ENCODE measurements at regions not wholly inside any gene's neighbourhood (a gene's known extent, or its start where the extent isn't known, plus 50 kb on each side); places are given as distances from the start of the nearest gene placed in this dataset.
"Not testable (repeated sequence)": the region's sequence is repeated elsewhere in the genome, so short reads cannot be mapped to it uniquely, and the experiment has no call there.

DNA sequence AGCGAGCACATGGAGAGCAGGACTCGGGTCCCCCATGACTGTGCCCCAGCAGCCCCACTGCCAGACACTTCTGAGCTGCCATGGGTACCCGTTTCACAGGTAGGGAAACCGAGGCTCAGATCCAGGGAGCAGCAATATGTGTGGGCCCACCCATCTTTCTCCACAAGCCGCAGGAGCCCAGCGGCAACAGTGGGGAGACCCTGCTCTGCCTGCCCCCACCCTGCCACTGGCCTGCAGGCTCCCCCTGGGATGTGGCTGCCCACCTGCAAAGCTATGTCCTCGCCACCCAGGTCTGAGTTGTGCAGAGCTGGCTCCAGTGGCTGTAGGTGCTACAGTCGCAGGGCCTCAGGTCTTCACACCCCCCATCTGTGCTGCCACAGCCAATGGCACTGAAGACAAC lies 50.6 kb upstream of the C1QTNF9B start:
- no peak for DNase-seq

DNA sequence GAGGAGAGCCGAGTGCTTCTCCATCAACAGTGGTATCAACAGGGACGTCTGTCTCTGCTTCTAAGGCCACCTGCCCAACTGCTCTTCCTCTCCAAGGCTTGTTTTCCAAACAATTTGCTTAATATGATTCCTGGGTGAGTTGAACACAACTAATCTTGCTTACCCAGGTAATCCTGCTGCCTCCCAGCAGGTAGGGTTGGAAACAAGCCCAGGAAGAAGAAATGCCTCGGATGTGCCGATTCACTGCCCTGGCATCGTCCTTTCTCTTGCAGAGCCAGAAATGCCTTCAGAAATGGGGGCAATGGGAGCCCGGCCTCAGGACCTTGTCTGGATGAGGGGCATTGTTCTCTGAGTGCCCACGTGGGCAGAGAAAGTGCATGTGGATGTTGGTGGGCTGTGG lies 51.9 kb upstream of the C1QTNF9B start:
- peak; percentile 27 for DNase-seq

DNA sequence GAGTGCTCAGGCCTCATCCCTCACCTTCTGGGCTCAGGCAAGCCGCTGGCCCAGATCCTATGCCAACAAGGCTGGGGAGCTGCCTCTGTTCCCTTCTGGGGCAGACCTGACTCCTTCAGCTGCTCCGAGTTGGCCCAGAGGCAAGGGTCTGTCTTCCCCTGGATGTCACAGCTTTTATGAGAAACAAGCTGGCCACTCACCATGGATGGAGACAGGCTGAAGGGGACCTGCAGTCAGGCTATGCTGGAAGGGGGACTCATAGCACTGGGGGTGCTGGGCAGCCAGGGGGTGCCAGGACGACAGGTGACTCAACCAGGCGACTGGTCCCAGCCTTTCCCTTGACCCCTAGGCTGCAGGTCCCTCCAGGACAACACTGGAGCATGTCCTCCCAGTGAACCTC lies 52.4 kb upstream of the C1QTNF9B start:
- no peak for DNase-seq

DNA sequence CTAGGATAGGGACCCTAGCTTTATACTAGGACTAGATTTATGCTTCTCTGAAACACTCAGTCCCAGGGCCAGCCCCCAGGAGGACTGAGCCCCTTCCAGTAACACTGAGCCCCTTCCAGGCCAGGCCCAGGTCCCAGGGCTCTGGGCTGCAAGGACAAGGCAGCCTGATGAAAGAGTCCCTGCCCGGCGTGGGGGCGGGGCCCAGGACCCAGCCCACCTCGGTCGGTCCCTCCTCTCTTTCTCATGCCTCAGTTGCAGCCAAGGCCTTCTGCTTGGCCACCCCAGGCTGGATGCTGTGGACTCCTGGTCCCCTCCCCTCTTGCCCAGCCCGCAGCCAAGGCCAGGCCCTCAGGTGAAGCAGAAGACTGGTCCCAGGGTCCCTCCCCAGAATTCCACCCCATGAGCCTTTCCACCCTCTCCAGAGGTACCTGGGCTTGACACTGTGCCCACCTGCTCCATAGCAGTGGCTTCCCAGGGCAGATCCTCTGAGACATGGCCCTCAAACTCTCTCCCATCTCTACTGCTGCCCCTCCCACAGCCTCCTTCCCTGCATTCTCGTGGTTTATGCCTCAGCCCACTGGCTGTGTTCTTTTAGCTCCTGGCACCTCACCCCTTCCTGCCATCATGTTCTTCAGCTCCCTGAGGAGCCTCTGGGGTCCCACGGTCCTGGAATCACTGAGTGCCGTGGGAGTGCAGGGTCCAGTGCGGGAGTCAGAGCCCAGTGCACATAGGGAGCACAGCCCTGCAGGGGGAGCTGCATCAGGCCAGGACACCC lies 53.6 kb upstream of the C1QTNF9B start:
- DNase-seq: no peak

DNA sequence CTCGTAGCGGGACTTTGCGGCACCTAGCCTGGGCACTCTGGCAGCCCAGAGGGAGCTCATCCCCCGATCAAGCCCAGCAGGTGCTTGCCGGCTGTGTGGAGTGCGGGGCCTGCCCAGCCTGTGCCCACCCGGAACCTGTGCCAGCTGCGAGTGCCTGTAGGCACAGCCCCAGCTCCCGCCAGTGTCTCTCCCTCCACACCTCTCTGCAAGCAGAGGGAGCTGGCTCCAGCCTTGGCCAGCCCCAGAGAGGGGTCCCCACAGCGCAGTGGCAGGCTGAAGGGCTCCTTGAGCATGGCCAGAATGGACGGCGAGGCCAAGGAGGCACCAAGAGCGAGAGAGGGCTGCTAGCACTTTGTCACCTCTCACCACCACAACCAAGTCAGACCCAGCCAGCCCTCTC lies 55.5 kb upstream of the C1QTNF9B start:
- DNase-seq: no peak

DNA sequence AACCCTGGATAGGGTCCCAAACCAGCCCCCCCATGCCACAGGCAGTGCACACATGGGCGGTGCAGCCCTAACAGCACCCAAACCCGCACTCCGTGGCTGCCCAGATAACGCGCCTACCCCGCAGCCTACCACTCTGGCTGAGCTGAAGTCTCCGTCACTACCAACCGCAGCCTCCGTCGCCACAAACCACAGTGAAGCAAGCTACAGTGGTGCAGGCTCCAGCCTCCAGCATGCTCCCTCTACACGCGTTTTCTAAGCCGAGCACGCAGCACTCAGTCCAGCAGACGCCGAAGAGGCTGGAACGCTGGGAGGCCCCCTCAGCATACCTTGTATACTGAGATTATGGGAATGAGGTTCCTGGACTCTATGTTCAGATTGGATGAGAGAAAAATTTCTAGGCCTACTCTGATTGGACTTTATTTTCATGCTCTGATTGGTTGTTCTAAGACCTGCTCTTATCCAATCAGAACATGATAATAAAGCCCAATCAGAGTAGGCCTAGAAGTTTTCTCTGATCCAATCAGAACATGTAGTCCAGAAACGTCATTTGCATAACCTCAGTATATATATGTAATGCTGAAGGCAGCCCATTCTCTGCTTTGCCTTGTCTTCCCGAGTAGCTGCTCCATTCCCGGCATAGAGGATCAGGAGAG lies 56.7 kb upstream of the C1QTNF9B start:
- DNase-seq: peak; percentile 61

DNA sequence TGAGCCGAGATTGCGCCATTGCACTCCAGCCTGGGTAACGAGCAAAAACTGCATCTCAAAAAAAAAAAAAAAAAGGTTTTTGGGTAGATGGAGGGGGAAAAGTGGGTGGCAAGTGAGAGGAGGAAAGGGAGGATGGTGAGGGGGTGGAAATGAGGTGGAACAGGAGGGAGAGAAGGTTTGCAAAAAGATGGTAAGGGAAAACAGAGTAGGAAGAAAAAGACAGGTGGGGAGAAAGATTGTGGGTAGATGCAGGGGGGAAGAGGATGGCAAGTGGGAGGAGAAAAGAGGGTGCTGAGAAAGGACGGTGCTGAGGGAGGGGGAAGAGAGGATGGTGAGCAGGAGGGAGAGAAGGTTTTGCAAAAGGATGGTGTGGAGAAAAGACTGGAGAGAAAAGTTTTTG lies 57.8 kb upstream of the C1QTNF9B start:
- no peak for DNase-seq

DNA sequence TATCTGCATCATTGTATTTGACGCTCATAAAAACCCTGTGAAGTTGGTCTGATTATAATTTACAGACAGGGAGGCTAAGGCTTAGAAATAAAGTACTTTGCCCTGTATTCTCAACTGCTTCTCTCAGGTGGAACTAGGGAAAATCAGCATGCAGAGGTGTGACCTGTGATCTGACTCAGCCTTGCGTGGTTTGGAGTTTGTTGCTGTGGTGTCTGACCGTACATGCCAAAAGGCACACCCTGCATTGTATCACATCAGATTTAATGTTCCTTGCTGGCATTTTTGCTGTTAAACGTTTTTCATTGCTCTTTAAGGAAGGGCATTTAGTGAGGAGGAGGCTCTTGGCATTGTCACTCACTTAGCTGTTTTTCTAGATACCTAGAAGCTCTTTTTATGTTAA lies 58.8 kb upstream of the C1QTNF9B start:
- DNase-seq: no peak

DNA sequence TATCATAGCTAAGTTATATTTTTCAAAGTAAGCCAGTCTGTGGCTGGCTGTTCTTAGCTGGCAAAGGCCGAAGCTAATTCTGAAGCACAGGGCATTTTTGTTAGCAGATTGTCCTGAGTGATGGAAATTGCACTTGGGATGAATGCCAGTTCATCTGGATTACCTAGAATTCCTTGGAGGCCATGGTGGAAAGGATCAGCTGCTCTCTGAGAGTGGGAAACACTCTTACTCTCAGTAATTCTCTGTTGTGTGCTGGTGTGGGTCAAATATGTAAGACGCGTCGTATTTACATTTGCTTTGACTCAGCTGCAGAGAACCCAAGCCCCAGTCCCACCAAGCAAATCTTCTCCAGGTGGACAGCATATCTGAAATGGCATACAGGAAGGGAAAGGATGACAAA lies 60.7 kb upstream of the C1QTNF9B start:
- no peak for DNase-seq

DNA sequence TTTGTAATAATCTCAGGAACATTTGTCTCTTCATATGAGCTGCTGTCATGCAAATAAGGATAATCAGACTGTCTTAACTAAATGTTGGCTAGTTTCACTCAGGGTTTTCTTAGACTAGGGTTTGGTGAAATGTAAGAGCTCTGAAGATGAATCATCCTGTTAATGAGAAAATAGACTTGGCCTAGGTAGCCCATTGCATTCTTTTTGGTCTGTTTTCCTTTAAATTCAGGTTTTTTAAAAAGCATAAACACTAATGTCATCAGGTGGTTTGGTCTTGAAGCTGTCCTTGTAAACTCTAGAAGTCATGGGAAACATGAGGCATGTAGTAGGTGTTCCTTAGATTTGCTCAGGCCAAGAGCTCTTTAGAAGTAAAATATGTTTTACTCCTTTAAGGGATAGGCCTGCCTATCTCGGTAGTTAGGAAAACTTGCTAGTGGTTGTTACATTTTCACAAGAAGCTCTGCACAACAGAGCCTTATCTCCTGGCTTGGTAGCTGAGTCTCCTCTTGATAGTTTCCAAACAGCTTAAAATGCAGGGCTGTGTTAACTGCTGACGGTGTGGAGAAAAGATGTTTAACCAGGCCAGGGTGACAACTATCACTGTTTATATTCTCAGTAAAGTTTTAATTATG lies 62.0 kb upstream of the C1QTNF9B start:
- DNase-seq: no peak

DNA sequence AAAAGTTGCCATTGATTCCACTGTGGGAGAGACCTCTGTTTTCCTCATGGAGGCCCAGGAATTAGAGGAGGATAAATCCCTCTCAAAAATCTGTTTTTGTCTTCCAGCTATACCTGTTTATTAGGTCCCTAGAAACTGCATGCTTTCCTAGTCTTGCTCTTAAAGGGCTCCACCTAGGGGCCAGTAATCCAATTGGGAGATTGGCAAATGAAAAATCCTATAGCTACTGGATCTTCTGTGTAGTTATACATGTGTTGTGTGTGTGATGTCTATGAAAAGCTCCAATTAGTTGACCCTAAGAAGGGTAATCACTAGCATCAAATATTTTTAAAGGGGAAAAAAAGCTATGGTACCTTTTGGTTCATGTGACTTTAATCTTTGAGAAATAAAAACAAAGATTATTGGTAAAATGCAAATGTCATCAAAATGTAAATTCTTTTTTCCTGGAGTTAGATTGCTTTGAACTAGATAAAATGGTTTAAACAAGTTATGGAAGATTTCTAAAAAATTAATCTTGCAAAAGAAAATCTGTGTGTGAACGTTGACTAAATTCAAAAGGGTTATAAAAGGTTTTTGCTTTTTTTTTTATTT lies 63.4 kb upstream of the C1QTNF9B start:
- peak; percentile 53 for DNase-seq

DNA sequence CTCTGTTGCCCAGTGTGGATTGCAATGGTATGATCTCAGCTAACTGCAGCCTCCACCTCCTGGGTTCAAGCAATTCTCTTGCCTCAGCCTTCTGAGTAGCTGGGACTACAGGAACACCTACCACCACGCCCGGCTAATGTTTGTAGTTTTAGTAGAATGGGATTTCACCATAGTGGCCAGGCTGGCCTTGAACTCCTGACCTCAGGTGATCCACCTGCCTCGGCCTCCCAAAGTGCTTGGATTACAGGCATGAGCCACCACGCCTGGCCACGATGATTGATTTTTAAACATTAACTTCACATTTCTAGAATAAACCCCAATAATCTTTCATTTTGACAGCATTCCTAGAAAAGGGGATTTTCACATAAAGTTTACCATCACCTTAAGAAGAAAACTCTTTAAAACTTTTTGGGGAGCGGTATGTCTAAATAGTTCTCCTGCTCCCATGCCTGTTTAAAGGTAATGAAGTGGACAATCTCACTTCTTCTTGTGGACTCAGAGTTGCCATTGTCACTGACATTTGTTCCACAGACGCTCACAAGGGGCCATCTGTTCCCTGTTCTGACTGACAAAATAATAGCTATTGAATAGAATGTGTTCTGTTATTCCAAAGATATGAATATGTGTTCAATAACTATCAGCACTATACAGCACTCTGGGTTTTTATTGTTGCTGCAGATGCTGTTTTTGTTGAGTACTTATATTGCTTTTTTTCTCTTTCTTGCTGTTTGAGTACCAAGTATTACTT lies 66.1 kb upstream of the C1QTNF9B start:
- DNase-seq: no peak

DNA sequence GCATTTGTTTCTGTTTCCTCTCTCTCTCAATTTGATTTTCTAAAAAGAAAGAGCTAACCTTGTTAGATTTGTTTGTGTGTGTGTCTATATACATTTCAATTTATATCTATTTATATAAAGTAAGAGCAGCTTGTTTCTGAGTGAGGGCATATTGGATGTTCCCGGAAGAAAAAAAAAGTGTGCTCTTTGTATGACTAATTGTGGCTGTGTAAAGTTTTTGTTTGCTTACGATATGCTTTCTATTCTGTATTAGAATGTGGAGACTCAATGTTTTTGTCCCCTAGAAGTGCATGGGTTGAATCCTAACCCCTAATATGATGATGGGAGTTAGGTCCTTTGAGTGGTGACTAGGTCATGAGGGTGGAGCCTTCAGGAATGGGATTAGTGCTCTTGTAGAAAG lies 66.6 kb upstream of the C1QTNF9B start:
- no peak for DNase-seq

DNA sequence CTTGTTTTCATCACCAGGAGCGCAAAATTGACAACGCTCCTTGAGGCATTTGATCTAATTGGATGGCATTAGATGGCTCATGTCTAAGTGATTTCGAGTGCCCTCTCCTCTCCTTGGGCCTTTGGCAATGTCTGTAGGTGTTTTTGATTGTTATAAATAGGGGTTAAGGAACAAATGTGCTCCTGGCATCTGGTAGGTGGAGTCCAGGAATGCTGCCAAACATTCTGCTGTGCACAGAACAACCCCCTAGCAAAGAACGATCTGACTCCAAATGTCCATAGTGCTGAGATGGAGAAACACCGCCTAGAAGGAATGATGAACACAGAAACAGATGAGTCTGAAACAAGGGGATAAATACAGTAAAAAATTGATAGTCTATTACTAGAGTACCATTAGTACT lies 68.0 kb upstream of the C1QTNF9B start:
- peak; percentile 44 for DNase-seq

DNA sequence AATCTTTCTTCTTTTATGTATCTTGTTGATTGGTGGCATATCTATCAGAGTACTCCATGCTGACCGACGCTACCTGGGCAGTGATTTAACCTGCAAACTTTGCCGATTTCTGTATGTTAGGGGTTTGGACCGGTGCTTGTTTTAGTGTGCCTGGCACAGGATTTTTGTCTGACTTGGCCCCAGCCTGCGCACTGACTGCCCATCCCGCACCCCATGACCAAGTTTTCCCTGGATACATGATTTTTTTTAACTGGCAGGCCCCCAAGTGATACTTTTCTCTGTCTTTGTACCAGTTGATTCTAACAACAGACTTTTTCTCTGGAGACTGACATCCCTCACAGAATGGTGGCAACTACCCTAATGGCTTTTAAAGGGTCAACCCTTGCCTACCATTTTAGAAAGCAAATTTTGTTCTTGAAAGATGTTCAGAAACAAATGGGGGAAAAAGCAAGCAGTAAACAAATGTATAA lies 69.0 kb upstream of the C1QTNF9B start:
- DNase-seq: no peak

DNA sequence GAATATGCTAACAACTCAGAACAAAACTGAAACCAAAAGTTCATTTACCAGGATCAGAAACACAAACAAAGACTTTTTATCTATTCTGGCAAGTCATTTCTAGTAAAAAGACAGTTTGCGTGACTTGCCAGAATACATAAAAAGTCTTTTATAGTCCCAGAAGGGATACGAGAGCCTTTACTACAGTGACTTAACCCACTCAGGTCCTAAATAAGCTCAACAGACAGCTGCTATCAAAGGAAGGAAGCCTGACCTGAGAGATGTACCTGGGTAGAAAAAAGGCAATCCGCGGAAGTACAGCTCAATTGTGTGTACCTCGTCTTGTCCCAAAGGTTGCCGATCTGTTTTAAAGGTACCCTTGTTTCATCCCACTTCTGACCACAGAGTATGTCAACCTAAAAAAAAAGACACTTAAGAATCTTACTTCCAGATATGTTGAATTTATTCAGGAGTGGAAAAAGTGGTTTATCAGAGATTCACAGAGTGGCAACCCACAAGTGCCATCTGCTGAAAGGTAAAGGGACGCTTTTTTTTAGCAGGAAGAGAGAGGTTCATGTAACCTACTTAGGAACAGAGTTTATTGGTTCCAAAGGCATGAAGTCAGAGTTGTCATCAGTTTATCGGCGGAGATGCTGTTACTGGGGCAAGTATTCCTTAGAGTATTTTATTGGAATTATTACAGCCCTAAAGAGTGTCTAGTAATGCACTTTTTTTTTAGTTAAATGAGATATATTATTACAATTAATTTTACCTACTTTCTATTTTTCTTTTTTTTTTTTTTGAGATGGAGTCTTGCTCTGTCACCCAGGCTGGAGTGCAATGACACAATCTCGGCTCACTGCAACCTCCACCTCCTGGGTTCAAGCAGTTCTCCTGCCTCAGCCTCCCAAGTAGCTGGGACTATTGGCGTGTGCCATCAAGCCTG lies 69.7 kb upstream of the C1QTNF9B start:
- DNase-seq: no peak

DNA sequence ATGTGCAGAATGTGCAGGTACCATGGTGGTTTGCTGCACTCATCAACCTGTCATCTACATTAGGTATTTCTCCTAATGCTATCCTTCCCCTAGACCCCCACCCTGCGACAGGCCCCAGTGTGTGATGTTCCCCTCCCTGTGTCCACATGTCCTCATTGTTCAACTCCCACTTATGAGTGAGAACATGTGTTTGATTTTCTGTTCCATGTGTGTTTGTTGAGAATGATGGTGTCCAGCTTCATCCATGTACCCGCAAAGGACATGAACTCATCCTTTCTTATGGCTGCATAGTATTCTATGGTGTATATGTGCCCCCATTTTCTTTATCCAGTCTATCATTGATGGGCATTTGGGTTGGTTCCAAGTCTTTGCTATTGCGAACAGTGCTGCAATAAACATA lies 70.5 kb upstream of the C1QTNF9B start:
- DNase-seq: not testable (repeated sequence)

DNA sequence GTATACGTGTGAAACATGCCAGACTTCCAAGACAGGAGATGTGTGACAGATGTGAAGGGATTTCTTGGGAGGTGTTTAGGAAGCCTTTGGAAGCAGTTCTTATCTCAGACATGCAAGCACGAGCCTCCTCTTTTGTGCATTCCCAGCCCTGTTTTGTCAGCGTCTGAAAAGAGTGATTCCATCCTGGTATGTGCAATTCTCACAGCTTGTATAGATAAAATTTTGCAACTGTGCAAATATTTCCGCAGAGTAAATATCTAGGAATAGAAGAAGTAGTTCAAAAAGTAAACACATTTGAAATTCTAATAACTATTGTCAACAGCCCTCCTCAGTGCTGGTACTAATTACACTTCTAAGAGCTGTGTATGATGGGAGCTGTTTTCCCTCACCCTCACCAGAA lies 72.3 kb upstream of the C1QTNF9B start:
- DNase-seq: peak; percentile 69

DNA sequence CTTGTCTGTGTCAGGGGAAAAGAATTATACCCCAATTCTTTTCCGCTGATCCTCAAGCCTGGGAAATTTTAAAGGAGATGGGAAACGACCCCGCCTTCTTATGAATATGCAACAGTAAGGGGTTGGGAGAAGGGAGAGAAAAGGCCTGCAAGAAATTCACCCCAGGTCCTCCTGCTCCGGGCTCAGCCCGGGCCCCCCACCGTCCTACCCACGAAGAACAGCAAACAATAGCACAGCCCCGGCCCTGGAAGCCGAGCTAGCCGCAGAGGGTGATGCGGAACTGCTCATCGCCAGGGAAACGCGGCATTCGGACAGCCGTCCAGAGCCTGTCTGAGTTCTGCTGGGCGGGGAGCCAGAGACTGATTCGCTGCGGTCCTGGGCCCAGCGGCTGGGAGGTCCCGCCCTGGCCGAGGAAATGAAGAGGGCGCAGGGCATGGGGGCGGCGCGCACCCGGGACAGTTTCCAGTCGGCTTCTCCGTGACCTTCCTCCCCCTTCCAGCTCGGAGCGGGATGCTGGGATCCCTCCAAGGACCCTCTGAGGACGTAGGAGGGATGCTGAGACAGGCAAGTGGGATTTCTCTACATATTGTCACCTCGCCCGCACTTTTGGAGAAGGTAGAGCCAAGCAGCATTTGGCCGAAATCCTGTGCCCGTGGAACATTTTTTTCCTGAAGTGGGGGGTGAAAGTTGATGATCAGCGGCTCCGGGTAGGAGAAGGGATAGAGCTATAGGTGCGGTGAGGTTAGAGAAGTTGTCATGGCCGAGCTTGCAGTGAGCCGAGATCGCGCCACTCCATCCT lies 82.3 kb upstream of the C1QTNF9B start:
- DNase-seq: peak; percentile 51

DNA sequence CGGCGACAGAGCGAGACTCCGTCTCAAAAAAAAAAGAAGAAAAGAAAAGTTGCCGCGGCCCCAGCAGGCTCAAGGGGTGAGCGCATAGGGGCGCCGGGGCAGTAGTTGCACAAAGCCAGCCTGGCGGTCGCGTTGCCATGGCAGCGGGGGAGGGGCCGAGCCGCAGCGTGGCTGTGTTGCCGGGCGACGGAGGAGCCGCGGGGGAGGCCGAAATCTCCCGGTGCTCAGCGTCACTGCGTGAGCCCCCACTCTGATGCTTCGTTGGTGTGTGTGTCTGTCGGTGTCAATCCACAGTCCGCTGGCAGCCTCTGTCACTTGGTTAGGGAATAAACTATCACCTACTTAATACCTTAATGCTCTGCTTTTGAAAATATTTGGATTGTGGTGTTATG lies 82.9 kb upstream of the C1QTNF9B start:
- DNase-seq: peak; percentile 81

DNA sequence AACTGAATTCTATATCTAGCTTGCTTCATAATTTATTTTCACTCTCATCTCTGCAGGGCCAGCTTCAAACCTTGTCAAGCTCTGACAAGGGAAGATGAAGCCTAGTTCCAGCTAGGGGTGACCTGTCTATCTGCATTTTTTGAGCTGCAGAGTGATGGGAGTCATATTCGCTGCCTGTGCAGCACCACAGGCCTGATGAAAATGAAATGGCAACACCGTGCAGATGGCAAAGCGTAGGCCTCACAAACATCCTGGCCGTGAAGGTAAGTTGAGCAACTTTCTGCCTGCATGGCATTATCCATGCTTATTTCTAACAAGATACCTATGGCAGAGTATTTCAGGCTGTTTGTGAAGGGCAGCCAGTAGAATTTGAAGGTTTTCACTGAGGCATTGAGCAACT lies 86.4 kb upstream of the C1QTNF9B start:
- DNase-seq: no peak
